Gastrocnemius medialis (tissue), 4 donors: ENCODE measurements at regions not wholly inside any gene's neighbourhood (a gene's known extent, or its start where the extent isn't known, plus 50 kb on each side); places are given as distances from the start of the nearest gene placed in this dataset.

Experiments used
- ATAC-seq, 2 donors: fragments of 150-250 bp; one replicate each; pipeline ENCODE4 v1.9.1; 2016
- DNase-seq, 2 donors: peaks; one replicate each; pipeline ENCODE4 v3.0.0-alpha.2; 2019
- H3K27ac ChIP-seq, 4 donors: fragments of 200-600 bp; sonication (generic); 1 replicate in 1 of 4; 2 replicates in 3 of 4; pipeline ENCODE4 v1.5.1; 2016 to 2018; ENCODE audit warnings: mild to moderate bottlenecking in 2 of 4, moderate library complexity in 1 of 4
- H3K27me3 ChIP-seq, 3 donors: fragments of 200-600 bp; sonication (generic) in 2 of 3; 1 replicate in 1 of 3; 2 replicates in 2 of 3; pipeline versions ENCODE4 v1.5.1 to v1.6.0; 2016 to 2019; ENCODE audit warnings: mild to moderate bottlenecking in 1 of 3, moderate library complexity in 1 of 3
- H3K36me3 ChIP-seq, 2 donors: fragments of 200-600 bp; sonication (generic) in 1 of 2; one replicate each; pipeline ENCODE4 v1.5.1; 2017 to 2018
- H3K4me1 ChIP-seq, 2 donors: fragments of 200-600 bp; sonication (generic) in 1 of 2; one replicate each; pipeline ENCODE4 v1.5.1; 2016 to 2017; ENCODE audit warnings: mild to moderate bottlenecking in 2 of 2
- H3K4me3 ChIP-seq, 4 donors: fragments of 200-600 bp; sonication (generic) in 3 of 4; 1 replicate in 1 of 4; 2 replicates in 3 of 4; pipeline ENCODE4 v1.5.1; 2016 to 2019; ENCODE audit warnings: mild to moderate bottlenecking in 2 of 4
- H3K9me3 ChIP-seq, 3 donors: fragments of 200-600 bp; sonication (generic) in 2 of 3; 1 replicate in 1 of 3; 2 replicates in 2 of 3; pipeline ENCODE4 v1.5.1; 2016 to 2019
- POLR2A ChIP-seq, 2 donors: fragments of 450-650 bp; IDR thresholded peaks; one replicate each; pipeline ENCODE4 v1.6.1; 2017; ENCODE audit warnings: antibody characterized with exemption in 2 of 2, mild to moderate bottlenecking in 2 of 2, moderate library complexity in 2 of 2
- in situ Hi-C, 4 donors: fragments of 200-750 bp; cut with MboI; loops; one replicate each; pipeline versions ENCODE4 v1.15.0 to v1.8.0; 2017; ENCODE audit warnings: low sequenced_read_pairs in 4 of 4
- intact Hi-C: fragments of 100-400 bp; cut with DNase I; formaldehyde crosslinking; loops from one replicate; pipeline ENCODE4 v1.15.1; 2023; ENCODE audit warnings: low total_unique reads
- TF ChIP-seq, protein P1 (sequence below), 5 experiments: fragments of 450-650 bp in 3 of 5; fragments of 200-600 bp in 2 of 5; sonication (generic) in 2 of 5; IDR thresholded peaks in 4 of 5; conservative IDR thresholded peaks in 1 of 5; 1 replicate in 4 of 5; 2 replicates in 1 of 5; pipeline ENCODE4 v1.5.1; 2016 to 2019; ENCODE audit warnings: antibody characterized with exemption in 5 of 5, mild to moderate bottlenecking in 3 of 5, moderate library complexity in 3 of 5

DNA sequence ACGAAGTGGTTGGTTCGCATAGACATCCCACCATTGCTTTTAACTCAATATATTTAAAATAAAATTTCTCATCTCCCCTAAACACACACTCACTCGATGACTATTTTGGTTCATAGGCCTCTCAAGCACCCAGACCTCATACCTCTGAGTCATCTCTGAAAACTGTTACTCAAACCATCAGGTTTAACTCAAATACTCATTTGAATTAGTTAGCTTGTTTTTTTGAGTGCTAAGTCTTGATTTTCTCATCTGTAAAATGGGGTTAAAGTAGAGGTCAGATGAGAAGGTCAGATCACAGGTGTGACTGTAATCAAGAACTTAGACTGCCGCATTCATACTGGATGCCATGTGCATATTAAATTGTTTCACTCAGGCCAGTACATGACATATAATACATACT is 243.9 kb upstream of the TENT5A start:
- H3K27me3 ChIP-seq = no peaks in the 10 kb centered on the region
- no peaks in the 10 kb centered on the region for H3K9me3 ChIP-seq
- no peak for TF ChIP-seq POLR2A (IDR thresholded peaks at IDR 0.05)
- TF ChIP-seq, protein P1, sequence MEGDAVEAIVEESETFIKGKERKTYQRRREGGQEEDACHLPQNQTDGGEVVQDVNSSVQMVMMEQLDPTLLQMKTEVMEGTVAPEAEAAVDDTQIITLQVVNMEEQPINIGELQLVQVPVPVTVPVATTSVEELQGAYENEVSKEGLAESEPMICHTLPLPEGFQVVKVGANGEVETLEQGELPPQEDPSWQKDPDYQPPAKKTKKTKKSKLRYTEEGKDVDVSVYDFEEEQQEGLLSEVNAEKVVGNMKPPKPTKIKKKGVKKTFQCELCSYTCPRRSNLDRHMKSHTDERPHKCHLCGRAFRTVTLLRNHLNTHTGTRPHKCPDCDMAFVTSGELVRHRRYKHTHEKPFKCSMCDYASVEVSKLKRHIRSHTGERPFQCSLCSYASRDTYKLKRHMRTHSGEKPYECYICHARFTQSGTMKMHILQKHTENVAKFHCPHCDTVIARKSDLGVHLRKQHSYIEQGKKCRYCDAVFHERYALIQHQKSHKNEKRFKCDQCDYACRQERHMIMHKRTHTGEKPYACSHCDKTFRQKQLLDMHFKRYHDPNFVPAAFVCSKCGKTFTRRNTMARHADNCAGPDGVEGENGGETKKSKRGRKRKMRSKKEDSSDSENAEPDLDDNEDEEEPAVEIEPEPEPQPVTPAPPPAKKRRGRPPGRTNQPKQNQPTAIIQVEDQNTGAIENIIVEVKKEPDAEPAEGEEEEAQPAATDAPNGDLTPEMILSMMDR (IDR thresholded peaks at IDR 0.05 in 4 of 5, conservative IDR thresholded peaks at IDR 0.05 in 1 of 5) = no peak
- no peaks in the 10 kb centered on the region for H3K4me1 ChIP-seq
- H3K27ac ChIP-seq = no peak overlapping the region
- no peaks in the 10 kb centered on the region for H3K36me3 ChIP-seq
- H3K4me3 ChIP-seq = no peak overlapping the region
- no peak for DNase-seq
- in situ Hi-C loops = no loop called here
- intact Hi-C loops = no loop called here
- ATAC-seq = no peak

DNA sequence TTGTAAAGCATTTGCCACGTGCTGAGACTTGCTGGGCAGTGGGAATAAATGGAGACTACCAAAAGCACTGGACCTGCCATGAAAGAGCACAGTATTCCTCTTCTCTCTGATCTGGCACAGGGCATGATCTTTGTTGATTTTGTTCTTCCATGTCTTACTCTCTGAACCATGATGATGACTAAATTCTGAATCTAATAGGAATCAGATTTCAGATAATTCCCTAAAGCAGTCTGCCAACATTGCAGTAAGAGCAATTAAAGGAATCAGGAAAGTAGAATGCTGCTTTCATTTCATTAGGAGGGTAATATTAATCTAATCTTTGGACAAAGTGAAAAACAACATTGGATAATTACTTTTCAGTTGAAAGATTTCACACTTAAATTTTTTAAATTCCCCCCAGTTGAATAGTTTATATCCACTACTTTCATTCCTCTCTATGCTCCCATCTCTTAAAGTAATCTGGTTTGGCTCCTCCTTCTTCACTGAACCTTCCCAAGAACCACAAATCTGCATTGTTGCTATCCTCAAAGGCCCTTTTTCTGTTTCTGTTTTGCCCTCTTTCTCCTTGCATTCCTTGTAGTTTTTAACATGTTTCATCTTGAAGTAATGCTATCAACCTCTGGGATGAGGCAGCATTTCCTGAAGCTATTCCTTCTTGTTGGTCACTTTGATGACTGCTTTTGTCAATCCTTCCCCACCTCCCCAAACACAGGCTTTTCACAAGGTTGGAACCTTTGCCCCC is 243.2 kb upstream of the TENT5A start:
- in situ Hi-C loops = no loop called here
- Histone ChIP-seq H3K27ac (no peak overlapping the region), H3K27me3 (no peaks in the 10 kb centered on the region), H3K4me3 (no peak overlapping the region), H3K9me3 (no peaks in the 10 kb centered on the region), H3K4me1 (no peaks in the 10 kb centered on the region), H3K36me3 (no peaks in the 10 kb centered on the region)
- ATAC-seq (no peak), DNase-seq (no peak)
- TF ChIP-seq POLR2A (IDR thresholded peaks at IDR 0.05) = no peak
- TF ChIP-seq, protein P1 (IDR thresholded peaks at IDR 0.05 in 4 of 5, conservative IDR thresholded peaks at IDR 0.05 in 1 of 5) = no peak
- intact Hi-C loops = no loop called here

DNA sequence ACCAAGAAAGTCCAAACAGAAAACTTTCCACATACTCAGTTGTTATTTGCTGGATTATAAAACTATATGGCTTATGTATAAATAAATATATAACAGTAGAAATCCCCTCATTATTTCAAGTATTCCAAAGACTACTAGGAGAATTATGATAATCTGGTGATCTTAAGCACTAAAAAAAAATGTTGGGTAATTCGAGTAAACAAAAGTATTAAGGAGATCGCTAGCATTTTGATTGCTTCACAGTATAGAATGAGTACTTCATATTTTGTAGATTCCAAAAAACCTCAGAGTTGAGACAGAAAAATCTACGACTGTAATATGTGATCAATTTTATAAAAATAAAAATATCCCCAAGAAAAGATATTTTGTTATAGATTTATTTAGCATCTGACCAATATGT is 236.4 kb upstream of the TENT5A start:
- intact Hi-C loops = no loop called here
- Histone ChIP-seq H3K4me1 (no peaks in the 10 kb centered on the region), H3K4me3 (no peak overlapping the region), H3K36me3 (no peaks in the 10 kb centered on the region), H3K27me3 (no peaks in the 10 kb centered on the region), H3K27ac (no peak overlapping the region), H3K9me3 (no peaks in the 10 kb centered on the region)
- in situ Hi-C loops = no loop called here
- DNase-seq = no peak
- ATAC-seq = no peak
- TF ChIP-seq POLR2A (IDR thresholded peaks at IDR 0.05) = no peak

DNA sequence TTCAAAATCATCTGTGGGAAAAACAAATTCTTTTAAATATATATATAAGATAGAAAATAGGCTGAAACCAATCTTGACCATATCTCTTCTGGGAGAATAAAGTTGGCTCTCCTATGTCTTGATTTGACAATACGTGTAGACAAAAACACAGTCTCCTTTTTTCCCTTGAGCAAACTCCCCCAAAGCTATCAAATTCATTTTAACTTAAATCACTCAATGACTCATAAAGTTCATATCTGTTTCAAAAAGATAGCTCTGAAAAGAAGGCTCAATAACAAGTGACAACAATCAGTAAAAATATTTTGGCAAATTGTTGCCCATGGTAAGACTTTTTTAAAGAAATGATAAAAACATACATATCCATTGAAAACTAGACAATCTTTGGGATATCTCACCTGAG is 236.0 kb upstream of the TENT5A start:
- no peaks in the 10 kb centered on the region for H3K27me3 ChIP-seq
- intact Hi-C loops = no loop called here
- no peak for TF ChIP-seq POLR2A (IDR thresholded peaks at IDR 0.05)
- TF ChIP-seq, protein P1 (IDR thresholded peaks at IDR 0.05 in 4 of 5, conservative IDR thresholded peaks at IDR 0.05 in 1 of 5) = no peak
- H3K4me3 ChIP-seq = no peak overlapping the region
- no peaks in the 10 kb centered on the region for H3K36me3 ChIP-seq
- no peak overlapping the region for H3K27ac ChIP-seq
- no peaks in the 10 kb centered on the region for H3K9me3 ChIP-seq
- H3K4me1 ChIP-seq = no peaks in the 10 kb centered on the region
- in situ Hi-C loops = no loop called here
- ATAC-seq (no peak), DNase-seq (no peak)

DNA sequence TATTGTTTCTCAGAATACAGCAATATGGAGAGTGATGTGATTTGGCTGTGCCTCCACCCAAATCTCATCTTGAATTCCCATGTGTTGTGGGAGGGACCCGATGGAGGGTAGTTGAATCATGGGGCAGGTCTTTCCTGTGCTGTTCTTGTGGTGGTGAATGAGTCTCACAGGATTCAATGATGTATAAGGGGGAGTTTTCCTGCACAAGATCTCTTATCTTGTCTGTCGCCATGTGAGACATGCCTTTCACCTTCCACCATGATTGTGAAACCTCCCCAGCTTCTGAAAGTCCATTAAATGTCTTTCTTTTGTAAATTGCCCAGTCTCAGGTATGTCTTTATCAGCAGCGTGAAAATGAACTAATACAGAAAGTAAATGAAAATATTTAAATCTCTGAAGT is 234.8 kb upstream of the TENT5A start:
- in situ Hi-C loops = no loop called here

More for the DNA sequence above, 234.8 kb upstream of the TENT5A start:
- intact Hi-C loops = no loop called here
- no peaks in the 10 kb centered on the region for H3K9me3 ChIP-seq
- no peaks in the 10 kb centered on the region for H3K36me3 ChIP-seq
- ATAC-seq (no peak), DNase-seq (no peak)
- no peaks in the 10 kb centered on the region for H3K27me3 ChIP-seq
- H3K4me3 ChIP-seq = no peak overlapping the region
- no peak overlapping the region for H3K27ac ChIP-seq
- no peaks in the 10 kb centered on the region for H3K4me1 ChIP-seq
- TF ChIP-seq, protein P1 (IDR thresholded peaks at IDR 0.05 in 4 of 5, conservative IDR thresholded peaks at IDR 0.05 in 1 of 5) = no peak
- no peak for TF ChIP-seq POLR2A (IDR thresholded peaks at IDR 0.05)
